ENCODE measurements at regions not wholly inside any gene's neighbourhood (a gene's known extent, or its start where the extent isn't known, plus 50 kb on each side); places are given as distances from the start of the nearest gene placed in this dataset.

GRCh38 chr2:16828044-16828827 lies 162.6 kb upstream of the CYRIA start:
- H3K27ac Mint-ChIP-seq: no peak overlapping the region
- Histone ChIP-seq H3K9me3 (ENCODE audit: control extremely low read depth in 1 of 3, control insufficient read depth in 2 of 3, insufficient read depth in 1 of 3, low read length in 2 of 3) (peaks cover 0 to 3% (median 0%) of the 10 kb centered on the region in 3 donors), H3K36me3 (replicated peaks in 1 of 2; ENCODE audit: control extremely low read depth in 1 of 2, control insufficient read depth in 1 of 2, extremely low read depth in 1 of 2, insufficient read depth in 2 of 2, low read length in 1 of 2) (no peaks in the 10 kb centered on the region), H3K27ac (ENCODE audit: low read length in 2 of 2) (no peak overlapping the region), H3K27me3 (replicated peaks in 1 of 4; ENCODE audit: control extremely low read depth in 1 of 4, control insufficient read depth in 3 of 4, insufficient read depth in 4 of 4, low read length in 3 of 4) (peaks cover 0 to 3% (median 0%) of the 10 kb centered on the region in 4 experiments), H3K79me2 (ENCODE audit: control insufficient read depth, insufficient read depth, low read length) (no peaks in the 10 kb centered on the region), H3K4me2 (replicated peaks; ENCODE audit: low read depth, low read length, poor library complexity, severe bottlenecking) (no peak overlapping the region), H2AFZ (ENCODE audit: insufficient read depth, low read depth, low read length, poor library complexity, severe bottlenecking) (no peak overlapping the region), H3K4me1 (ENCODE audit: control insufficient read depth in 2 of 2, insufficient read depth in 2 of 2, low read length in 2 of 2) (no peaks in the 10 kb centered on the region), H3K4me3 (ENCODE audit: control extremely low read depth in 1 of 5, extremely low read depth in 1 of 5, insufficient read depth in 1 of 5, low read depth in 2 of 5, low read length in 4 of 5) (no peak overlapping the region), H4K20me1 (ENCODE audit: control insufficient read depth, insufficient read depth, low read length, poor library complexity, severe bottlenecking) (no peaks in the 10 kb centered on the region), H3K9ac (ENCODE audit: low read length) (no peak overlapping the region)
- H3K4me1 Mint-ChIP-seq: peaks cover 6% of the 10 kb centered on the region
- no peak overlapping the region for H3K4me3 Mint-ChIP-seq
- DNase-seq (no peak), ATAC-seq (ENCODE audit: low read depth) (no peak)
- ChIA-PET POLR2A (no interaction called here), CTCF (interaction anchor here (1.2 kb wide), 1 partner anchor 18 kb away, joined by 3 read pairs; no protein-coding TSS in a partner anchor)
- no peak for TF ChIP-seq EZH2 (IDR thresholded peaks at IDR 0.05; ENCODE audit: borderline replicate concordance, insufficient read depth, low read depth, low read length, poor library complexity, severe bottlenecking)
- TF ChIP-seq CTCF (IDR thresholded peaks at IDR 0.05): no peak
- H3K27me3 Mint-ChIP-seq: peaks cover 8% of the 10 kb centered on the region
- H3K9me3 Mint-ChIP-seq (ENCODE audit: insufficient read depth): no peaks in the 10 kb centered on the region
- 68% methylated on average over 4 of the region's 7 CpGs for WGBS (ENCODE audit: insufficient coverage)
- intact Hi-C loops (cut with micrococcal nuclease): no loop called here

DNA sequence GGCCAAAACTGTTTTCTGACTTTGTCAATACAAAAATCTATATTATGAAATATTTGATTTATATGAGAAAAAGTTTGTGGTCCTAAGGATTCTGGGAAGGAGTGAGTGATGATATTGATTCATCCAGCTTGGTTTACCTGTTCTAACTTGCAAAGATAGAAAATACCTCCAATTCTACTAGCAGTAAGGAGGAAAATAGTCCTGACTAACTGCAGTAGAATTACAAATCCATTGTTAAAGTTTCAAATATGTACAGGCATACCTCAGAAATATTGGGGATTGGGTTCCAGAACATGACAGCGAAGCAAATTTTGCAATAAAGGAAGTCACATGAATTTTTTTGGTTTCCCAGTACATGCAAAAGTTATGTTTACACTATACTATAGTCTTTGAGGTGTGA lies 158.8 kb upstream of the CYRIA start:
- CTCF ChIA-PET: no interaction called here
- Histone ChIP-seq H3K79me2 (ENCODE audit: control insufficient read depth, insufficient read depth, low read length) (no peaks in the 10 kb centered on the region), H4K20me1 (ENCODE audit: control insufficient read depth, insufficient read depth, low read length, poor library complexity, severe bottlenecking) (no peaks in the 10 kb centered on the region), H3K4me2 (replicated peaks; ENCODE audit: low read depth, low read length, poor library complexity, severe bottlenecking) (no peak overlapping the region), H3K4me3 (ENCODE audit: control extremely low read depth in 1 of 5, extremely low read depth in 1 of 5, insufficient read depth in 1 of 5, low read depth in 2 of 5, low read length in 4 of 5) (no peak overlapping the region), H3K4me1 (ENCODE audit: control insufficient read depth in 2 of 2, insufficient read depth in 2 of 2, low read length in 2 of 2) (no peaks in the 10 kb centered on the region), H3K9ac (ENCODE audit: low read length) (no peak overlapping the region), H3K9me3 (ENCODE audit: control extremely low read depth in 1 of 3, control insufficient read depth in 2 of 3, insufficient read depth in 1 of 3, low read length in 2 of 3) (peaks cover 0 to 3% (median 0%) of the 10 kb centered on the region in 3 donors), H3K27ac (ENCODE audit: low read length in 2 of 2) (no peak overlapping the region), H3K36me3 (replicated peaks in 1 of 2; ENCODE audit: control extremely low read depth in 1 of 2, control insufficient read depth in 1 of 2, extremely low read depth in 1 of 2, insufficient read depth in 2 of 2, low read length in 1 of 2) (no peaks in the 10 kb centered on the region), H3K27me3 (replicated peaks in 1 of 4; ENCODE audit: control extremely low read depth in 1 of 4, control insufficient read depth in 3 of 4, insufficient read depth in 4 of 4, low read length in 3 of 4) (peaks cover 0 to 3% (median 0%) of the 10 kb centered on the region in 4 experiments), H2AFZ (ENCODE audit: insufficient read depth, low read depth, low read length, poor library complexity, severe bottlenecking) (no peak overlapping the region)
- POLR2A ChIA-PET: no interaction called here
- TF ChIP-seq CTCF (IDR thresholded peaks at IDR 0.05) (no peak), EZH2 (IDR thresholded peaks at IDR 0.05; ENCODE audit: borderline replicate concordance, insufficient read depth, low read depth, low read length, poor library complexity, severe bottlenecking) (no peak)
- no peak overlapping the region for H3K27ac Mint-ChIP-seq
- no peaks in the 10 kb centered on the region for H3K4me1 Mint-ChIP-seq
- DNase-seq (no peak), ATAC-seq (ENCODE audit: low read depth) (no peak)
- intact Hi-C loops (cut with micrococcal nuclease): no loop called here
- no peak overlapping the region for H3K4me3 Mint-ChIP-seq
- peaks cover 8% of the 10 kb centered on the region for H3K27me3 Mint-ChIP-seq
- WGBS (ENCODE audit: insufficient coverage): no CpG with 5 or more reads among the region's 1 CpG
- H3K9me3 Mint-ChIP-seq (ENCODE audit: insufficient read depth): no peaks in the 10 kb centered on the region
